ENCODE measurements at regions not wholly inside any gene's neighbourhood (a gene's known extent, or its start where the extent isn't known, plus 50 kb on each side); places are given as distances from the start of the nearest gene placed in this dataset.

DNA sequence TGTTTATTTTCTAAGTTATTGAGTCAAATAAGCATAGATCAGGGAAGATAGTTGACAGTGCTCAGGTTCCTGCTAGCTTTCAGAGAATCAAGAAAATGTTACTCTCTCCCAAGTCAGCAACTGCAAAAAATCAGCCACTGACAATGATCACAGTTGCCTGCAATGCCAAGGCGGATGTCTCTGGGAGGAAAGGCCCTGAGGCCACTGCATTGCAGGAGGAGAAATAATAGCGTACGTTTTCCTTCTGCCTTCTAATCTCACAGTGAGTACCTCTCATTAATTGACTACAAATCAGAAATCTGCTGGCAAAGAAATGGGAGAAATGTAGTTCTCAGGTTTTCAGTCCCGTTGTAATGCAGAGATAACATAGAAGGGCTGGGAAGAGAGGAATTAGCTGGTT is 54.0 kb upstream of the SPON1 start:
- H3K4me3 ChIP-seq (ENCODE audit: low read depth in 1 of 3, low read length in 3 of 3): no peak overlapping the region
- no peaks in the 10 kb centered on the region for H3K4me1 ChIP-seq (ENCODE audit: control insufficient read depth in 3 of 3, insufficient read depth in 2 of 3, low read depth in 1 of 3, low read length in 2 of 3)
- no peaks in the 10 kb centered on the region for H3K36me3 ChIP-seq (ENCODE audit: control insufficient read depth in 3 of 3, insufficient read depth in 2 of 3, low read depth in 1 of 3, low read length in 3 of 3)
- DNase-seq (no peak), FAIRE-seq (no peak)
- no peak overlapping the region for H3K27ac ChIP-seq (ENCODE audit: low read depth in 1 of 3, low read length in 2 of 3)
- H3K27me3 ChIP-seq (ENCODE audit: control insufficient read depth in 3 of 3, insufficient read depth in 3 of 3, low read length in 3 of 3): no peaks in the 10 kb centered on the region
- WGBS, 3 donors: 86 to 87% (median 86%) methylated on average over 4 of the region's 4 CpGs
- no peaks in the 10 kb centered on the region for H3K9me3 ChIP-seq (ENCODE audit: control insufficient read depth in 2 of 2, insufficient read depth in 1 of 2, low read depth in 1 of 2, low read length in 1 of 2)
